Urothelium cell line (cell line): ENCODE measurements at regions not wholly inside any gene's neighbourhood (a gene's known extent, or its start where the extent isn't known, plus 50 kb on each side); places are given as distances from the start of the nearest gene placed in this dataset.
A peak's percentile ranks its signal among the peaks of the same experiment; 100 is the strongest.

ENCODE experiments used
- DNase-seq: peaks from one replicate; pipeline ENCODE4 v3.0.0; 2011; ENCODE audit warnings: low spot score, mixed read lengths
- FAIRE-seq: peaks from 2 replicates; lab custom pipeline; 2011; peaks lifted over from hg19 to GRCh38; lab: Jason Lieb, UNC

DNA sequence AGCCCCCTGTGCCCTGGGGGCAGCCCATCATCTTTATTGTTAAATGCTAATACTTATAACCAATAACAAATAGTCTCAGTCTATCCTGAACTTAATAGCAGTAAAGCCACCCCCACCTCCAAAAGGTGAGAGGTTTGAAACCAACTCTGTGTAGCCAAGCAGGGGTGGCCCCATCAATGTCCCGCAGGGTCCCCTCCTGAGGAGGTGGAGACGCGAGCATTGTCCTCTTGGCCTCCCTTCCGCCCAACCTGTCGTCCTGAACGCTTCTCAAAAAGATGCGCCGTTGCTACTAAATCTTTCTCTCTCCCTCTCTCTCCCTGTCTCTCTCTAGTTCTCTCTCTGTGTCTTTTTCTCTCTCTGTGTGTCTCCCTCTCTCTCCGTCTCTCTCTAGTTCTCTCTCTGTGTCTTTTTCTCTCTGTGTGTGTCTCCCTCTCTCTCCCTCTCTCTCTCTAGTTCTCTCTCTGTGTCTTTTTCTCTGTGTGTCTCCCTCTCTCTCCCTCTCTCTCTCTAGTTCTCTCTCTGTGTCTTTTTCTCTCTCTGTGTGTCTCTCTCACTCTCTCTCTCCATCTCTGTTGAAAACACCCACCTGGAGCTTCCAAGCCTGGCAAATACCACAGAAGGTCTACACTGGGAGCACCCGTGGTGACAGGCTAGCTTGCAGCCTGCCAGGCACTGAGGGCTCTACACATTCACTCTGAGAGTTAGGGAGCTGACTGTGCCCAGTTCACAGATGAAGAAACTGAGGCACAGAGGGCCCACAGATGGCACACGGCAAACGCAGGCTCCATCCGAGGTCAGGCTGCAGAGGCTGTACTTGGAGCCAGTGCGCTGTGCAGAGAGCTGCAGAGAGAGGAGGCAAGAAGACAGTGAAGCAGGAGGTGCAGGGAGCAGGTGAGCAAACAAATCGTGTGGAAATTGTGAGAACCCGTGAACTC lies 185.9 kb downstream of the C16orf95 start:
- FAIRE-seq: peak; percentile 27
- no peak for DNase-seq

DNA sequence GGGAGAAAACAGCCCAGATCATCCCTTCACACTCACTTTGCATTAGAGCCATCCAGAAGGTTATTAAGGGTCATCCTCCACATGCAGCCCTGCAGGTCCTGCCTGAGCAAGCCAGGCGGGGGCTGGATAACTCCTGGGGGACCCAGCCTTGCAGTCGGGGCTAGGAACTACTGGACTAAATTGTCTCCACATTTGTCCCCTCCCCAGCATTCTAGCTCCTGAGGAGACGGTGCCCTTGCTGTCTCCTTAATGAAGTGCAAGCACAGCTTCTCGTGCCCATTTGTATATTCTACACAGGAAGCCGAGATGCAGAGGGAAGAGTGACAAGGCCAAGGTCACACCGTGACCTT lies 185.2 kb downstream of the C16orf95 start:
- FAIRE-seq (no peak), DNase-seq (no peak)

DNA sequence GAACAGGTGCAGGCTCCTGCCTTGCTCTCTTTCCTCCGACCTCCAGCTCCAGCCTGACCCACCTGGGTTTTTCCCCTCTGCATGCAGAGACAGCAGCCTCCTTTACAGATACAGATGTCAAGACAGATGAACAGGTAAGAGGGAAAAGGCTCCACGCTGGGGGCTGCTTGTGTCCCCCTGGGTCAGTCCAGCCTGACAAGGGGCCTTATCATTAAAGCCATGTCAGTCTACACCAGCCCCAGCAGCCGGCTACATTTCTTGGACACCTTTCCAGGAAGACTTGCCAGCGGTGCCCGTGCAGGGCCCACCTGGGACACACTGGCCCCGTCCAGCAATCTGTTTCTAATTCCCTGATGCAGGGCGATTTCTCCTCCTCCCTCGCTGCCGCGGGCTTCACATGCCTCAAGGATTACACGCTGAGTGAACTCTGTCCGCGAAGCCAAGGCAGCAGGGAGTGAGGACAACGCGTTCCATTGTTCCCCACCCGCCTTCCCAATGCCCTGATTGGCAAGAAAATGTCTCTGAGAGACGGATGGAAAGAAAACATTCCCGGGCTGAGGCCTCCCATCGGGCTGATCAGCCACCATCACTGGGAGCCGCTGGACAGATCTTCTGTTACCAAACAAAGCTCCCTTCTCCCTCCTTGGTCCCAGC lies 184.7 kb downstream of the C16orf95 start:
- peak; percentile 83 for DNase-seq
- FAIRE-seq: peak; percentile 69

DNA sequence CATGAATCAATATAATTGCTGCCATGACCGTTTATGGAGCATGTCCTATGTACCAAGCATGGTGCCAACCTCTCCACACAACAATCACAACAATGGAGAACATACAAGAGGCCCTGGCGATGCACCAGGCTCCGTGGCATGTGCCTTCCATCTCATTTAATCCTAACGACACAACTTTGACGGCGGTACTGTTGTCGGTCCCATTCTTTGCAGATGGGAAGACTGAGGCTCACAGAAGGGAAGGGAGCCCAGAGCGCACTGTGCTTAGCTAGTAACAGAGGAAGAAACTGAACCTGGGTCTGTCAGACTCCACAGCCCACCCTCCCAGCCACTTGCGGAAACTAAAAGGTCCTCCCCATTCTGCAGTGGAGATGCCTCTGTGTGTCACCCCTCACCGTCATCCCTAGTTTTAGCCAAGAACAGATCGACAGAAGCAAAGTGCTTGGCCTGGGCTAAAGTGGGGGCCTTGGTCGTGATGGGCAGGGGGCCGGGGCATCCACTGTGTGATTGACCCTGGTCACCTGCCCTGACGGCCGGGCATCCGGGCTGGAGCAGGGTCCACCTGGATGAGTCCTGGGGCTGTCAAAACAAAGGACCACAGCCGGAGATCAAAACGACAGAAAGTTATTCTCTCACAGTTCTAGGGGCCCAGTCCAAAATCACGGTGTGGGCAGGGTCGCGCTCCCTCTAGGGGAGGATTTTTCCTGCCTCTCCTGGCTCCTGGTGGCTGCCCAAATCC lies 183.9 kb downstream of the C16orf95 start:
- FAIRE-seq (no peak), DNase-seq (no peak)

DNA sequence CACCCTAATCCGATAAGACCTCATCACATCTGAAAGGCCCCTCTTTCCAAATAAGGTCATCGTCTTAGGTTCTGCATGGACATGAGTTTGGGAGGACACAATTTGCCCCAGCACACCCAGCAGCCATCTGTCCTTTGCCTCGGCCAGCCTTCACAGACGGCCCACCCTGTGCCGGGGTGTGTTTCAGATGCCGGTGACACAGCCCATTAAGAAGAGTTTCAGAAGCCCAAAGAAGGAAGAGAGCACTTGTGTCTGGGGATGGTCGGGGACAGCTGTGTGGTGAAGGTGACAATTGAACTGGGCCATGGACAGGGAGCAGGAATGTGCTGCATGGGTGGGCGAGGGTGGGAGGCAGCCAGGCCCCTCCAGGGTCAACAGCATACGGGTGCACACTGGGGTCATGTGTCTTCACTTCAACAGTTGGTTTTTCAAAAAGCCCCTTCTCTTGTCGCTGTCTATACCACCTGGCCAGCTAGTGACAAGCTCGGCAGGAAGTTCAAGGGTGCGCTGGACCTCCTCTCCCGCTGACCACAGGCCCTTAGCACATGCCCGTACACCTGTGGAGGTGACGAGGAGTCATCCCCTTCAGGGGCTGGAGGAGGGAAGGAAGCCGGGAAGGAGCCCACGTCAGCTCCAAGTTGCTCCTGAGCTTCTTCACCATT lies 183.1 kb downstream of the C16orf95 start:
- DNase-seq (no peak), FAIRE-seq (no peak)

DNA sequence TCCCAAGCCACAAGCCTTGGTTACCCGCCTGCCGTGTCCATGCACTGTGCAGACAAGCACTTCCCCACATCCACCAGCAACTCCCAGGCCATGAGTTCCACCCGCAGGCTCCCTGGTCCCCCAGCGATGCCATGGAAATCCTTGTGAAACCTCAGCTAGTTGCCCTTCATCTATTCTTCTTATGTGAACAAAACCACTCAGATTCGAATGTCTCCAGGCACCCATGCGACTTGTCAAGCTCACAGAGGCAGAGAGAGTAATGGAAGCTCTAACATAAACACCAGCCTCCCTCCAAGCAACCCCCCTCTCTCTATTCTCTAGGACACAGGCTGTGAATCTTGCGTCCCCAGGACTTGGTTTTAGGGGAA lies 182.6 kb downstream of the C16orf95 start:
- no peak for DNase-seq
- FAIRE-seq: no peak

DNA sequence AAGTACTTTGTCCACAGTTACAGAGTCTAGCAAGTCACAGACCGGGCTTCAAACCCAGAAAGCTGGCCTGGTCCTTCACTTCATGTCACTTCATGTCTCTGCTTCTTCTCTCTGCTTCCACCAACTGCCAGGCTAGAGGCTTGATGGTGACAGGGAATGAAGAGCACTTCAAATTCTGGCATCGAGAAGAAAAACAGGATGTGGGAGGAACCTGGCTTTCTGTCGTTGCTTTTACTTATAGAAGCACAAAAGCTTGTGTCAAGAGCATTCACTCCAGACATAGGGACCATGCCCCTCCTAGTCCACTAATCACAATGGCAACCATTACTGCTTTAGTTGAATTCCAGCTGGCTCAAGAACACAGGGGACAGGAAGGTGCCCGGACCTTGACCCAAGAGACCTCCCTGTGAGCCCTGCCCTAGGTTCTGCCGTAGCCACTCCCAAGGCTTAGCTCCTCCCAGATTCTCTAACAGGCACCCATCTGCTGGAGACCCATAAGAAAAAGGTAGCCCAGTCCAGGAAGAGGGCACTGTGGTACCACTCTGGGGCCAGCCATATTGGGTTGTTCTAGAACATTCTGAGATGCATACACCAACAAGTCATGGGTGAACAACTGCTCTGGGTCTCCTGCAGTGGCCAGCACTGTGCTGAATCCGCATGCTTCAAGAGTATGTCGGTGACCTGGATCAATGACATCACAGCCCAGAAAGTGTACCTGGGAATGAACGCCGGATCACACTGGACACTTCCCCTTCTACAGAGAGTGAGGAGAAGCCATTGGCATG lies 181.8 kb downstream of the C16orf95 start:
- DNase-seq: no peak
- FAIRE-seq: no peak

DNA sequence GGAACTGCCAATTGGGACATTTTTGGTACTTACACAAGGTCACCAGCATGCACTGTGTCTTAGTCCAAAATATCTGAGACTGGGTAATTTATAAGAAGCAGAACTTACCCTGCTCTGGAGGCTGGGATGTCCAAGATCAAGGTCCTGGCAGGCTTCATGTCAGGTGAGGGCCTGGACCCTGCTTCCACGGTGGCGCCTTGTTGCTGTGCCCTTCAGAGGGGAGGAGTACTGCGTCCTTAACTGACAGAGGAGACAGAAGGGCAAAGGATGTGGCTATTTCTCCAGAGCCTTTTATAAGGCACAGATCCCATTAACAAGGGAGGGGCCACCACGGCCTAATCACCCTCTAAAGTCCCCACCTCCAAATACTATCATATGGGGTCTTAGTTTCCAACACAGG lies 178.9 kb downstream of the C16orf95 start:
- FAIRE-seq: no peak
- no peak for DNase-seq

DNA sequence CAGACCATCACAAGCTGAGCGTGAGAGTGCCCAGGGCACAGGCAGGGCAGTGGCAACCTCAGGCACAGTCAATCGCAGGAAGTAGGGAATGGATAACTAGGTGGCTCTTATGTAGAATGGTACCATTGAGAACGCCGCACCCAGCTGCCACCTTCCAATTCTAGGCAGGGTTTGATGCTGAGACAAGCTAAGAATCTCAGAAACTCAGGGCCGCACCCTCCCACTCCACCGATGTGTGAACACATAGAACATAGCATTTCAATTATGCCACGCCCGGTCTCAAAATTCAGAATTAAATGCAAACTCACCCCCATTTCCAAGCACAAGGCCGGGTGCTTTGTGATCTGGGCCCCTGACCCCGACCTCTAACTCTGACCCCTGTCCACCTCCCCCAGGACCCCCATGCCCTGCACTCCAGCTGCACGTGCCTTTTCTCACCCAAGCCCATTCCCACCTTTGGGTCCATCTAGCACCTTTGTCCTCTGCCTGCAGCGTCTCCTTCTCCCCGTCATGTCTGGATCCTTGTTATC lies 178.4 kb downstream of the C16orf95 start:
- DNase-seq (no peak), FAIRE-seq (no peak)

DNA sequence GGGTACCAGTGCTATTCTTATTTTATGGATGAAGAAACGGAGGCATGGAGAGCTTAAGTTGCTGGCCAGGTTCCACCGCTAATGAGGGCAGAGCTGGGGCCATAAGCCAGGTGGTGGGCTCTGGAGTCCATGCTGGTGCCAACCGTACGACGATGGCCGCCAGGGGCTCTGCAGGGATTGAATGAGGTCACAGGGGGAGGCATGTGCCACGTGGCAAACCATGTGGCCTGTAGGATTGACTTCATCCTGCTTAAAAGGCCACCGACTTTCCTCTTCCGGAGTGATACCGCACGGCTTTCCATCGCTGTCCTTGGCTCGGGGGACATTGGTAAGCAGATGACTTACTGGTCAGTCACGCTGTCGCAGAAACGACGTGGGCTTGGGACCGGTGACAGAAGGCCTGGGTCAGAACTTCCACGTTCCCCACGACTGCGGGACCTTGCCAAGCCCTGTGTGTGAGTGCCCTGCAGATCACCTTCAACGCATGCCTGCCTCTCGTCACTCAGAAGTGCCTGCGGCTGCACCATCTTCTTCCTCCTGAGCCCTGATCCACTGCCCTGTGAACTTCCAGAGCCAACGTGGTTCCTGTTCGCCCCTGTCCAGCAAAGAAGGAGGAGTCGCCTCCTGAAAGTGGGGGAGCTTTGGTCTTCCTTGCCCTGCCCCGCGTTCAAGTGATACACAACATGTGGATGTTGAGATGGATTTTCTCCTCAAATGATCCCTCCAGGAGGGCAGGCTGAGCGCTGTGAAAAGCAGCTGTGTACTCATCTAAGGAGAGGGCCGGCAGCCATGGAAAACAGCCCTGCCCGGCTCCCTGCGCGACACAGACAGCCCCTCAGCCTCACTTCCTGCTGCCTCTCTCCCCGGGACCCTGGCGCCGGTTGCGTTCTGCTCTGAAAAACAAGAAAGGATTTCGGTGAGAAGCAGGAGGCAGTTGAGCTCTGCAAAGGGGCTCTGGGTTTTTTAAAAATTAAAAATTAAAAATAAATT lies 176.7 kb downstream of the C16orf95 start:
- no peak for DNase-seq
- FAIRE-seq: no peak

DNA sequence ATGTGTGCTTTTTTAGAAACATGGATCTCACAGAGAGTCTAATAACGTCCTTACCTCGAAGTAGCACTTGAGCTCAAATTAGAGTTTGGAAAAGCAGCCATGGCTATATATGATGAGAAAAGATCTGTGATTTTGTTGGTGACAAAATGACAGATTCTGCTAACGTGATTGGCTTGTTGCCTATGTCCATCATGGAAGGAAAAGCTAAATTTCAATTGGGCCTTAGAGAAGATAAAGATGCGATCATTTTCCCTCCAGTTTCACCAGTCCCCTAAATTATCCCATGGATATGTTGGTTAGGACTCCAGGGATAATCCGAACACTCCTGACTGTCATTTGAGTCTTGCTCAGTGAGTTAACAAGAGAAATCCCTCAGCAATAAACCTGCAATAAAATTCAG lies 175.8 kb downstream of the C16orf95 start:
- DNase-seq (no peak), FAIRE-seq (no peak)

DNA sequence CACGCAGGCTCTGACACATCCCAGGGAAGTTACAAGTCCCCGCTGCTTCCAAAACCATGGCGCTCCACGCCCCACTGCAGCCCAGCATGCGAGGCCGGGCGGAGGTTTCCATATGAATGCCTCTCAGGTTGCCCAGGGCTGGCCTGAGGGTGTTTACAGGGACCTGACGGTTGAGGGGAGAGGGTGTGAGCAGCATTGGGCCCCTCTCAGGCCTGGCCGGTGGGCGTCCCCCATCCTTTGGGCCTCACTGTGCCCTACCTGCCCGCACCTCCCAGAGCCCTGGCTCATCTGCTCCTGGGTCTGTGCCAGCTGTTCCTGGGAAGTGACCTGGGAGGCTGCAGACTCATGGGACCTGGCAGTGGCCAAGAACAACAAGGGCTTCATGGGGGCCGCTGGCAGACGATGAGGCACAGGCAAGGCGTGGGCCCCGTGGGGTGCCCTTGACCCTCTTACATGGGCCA lies 173.5 kb downstream of the C16orf95 start:
- DNase-seq (no peak), FAIRE-seq (no peak)

DNA sequence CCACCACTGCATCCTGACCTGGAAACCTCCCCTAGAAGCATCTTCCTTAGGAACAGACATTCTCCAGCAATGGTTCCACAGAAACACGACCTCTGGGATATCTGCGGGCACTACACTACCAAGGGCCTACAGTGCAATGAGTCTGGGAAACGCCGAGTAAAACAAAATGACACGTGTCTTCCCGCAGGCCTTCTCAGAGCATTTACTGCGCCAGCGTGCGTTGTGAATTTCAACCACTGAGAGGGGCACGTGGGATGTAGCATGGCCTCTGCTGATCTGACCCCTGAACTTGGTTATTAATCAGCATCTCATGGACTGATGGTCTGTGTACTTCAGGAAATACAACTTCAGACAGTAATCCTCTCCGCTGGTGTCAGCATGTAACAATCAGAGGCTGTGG lies 173.0 kb downstream of the C16orf95 start:
- FAIRE-seq (no peak), DNase-seq (no peak)

DNA sequence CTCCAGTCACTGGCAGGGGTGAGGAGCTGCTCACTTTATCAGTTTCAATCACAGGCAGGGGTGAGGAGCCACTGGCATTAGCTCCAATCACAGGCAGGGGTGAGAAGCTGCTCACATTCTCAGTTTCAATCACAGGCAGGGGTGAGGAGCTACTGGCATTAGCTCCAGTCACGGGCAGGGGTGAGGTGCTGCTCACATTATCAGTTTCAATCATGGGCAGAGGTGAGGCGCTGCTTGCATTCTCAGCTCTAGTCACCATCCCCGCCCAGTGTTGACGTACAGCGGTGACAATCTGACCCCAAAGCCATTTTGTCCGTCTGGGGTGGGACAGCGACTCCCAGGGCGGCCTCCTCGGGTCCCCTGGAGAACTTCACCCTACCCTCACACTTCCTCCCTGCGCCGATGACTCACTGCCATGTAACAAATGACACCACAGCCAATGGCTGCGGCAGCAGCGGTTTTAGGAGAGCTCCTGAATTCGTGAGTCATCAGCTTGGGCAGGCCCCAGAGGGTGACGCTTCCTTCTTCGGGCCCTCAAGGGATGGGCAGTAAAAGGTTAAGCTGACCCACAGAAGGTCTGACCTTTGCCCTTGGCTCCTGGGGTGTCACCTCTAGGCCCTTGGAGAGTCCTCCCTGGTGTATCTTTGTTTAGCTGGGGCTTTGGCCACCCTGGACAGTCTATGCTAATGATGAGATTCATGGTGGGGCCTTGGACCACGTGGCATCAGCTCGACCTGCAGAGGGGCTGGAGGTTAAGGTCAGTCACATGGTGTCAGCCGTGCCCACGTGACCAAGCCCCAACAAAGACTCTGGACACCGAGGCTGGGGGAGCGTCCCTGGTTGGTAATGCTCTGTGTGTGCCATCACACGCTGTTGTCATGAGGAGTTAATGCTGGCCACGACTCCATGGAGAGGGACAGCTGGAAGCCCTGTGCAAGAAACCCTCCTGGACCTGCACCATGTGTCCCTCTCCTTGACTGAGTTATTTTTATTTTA lies 171.7 kb downstream of the C16orf95 start:
- FAIRE-seq (peak; percentile 97), DNase-seq (peak; percentile 90)

DNA sequence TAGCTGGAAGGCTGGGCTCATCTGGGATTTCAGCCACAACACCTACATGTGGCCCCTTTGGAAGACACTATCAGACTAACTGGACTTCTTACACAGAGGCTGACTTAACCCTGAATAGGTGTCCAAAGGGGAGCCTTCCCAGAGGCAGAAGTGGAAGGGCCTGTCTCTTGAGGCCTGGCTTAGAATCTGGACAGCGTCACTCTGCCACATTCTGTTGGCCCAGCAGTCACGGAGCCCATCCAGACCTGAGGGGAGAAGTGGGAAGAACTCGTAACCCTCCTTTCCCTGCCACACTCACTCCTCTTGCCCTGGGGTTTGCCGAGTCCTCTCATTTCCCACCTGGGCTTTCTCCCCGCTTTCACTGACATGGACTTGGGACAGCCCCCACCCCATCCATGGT lies 170.5 kb downstream of the C16orf95 start:
- no peak for FAIRE-seq
- no peak for DNase-seq

DNA sequence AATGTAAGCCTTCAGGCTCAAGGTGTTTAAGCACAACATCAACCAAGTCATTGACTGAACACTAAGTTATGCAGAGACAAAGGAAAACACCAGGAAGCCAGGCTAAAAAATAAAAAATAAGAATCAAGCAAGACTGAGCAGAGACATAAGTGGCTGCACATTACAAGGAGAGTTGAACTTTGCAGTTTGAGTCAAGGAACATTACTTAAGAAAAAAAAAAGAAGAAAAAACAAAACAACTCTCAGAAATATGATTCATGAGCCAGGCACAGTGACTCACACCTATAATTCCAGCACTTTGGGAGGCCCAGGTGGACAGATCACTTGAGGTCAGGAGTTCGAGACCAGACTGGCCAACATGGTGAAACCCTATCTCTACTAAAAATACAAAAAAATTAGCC lies 168.1 kb downstream of the C16orf95 start:
- DNase-seq (no peak), FAIRE-seq (no peak)

DNA sequence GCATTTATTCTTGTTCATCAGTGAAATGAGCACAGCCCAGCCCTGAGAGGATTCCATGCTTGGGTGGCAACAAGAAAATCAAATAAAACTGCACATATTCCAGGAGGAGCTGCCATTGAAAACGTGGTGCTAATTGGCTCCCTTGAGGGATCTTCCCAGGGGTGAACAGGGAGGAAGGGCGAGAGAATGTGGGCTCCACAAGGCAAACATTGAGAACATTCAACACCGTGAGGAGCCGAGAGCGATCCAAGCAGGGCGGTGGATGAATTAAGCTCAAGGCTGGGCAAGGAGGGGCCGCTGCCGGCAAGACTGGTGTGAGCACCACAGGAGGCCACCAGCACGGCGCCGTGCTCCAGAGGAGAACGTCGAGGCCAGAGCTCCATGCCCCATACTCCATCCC lies 166.9 kb downstream of the C16orf95 start:
- FAIRE-seq (no peak), DNase-seq (no peak)
